ENCODE measurements at regions not wholly inside any gene's neighbourhood (a gene's known extent, or its start where the extent isn't known, plus 50 kb on each side); places are given as distances from the start of the nearest gene placed in this dataset.

GRCh38 chr13:42728507-42729180 is 52.7 kb upstream of the FAM216B start:
- Histone ChIP-seq H3K4me3 (ENCODE audit: control insufficient read depth in 1 of 2, extremely low read depth in 1 of 2, low read length in 1 of 2) (no peak overlapping the region), H3K36me3 (ENCODE audit: control insufficient read depth in 2 of 2, extremely low read depth in 1 of 2, insufficient read depth in 1 of 2, low read length in 1 of 2) (no peaks in the 10 kb centered on the region), H3K4me1 (ENCODE audit: control insufficient read depth in 1 of 2, extremely low read depth in 1 of 2, insufficient read depth in 2 of 2, low read length in 2 of 2) (no peaks in the 10 kb centered on the region), H3K27ac (ENCODE audit: low read length) (no peak overlapping the region), H3K9me3 (no peaks in the 10 kb centered on the region), H3K27me3 (replicated peaks in 1 of 2; ENCODE audit: control insufficient read depth in 2 of 2, extremely low read depth in 1 of 2, insufficient read depth in 2 of 2, low read length in 1 of 2) (no peaks in the 10 kb centered on the region)
- DNase-seq, result no peak
- WGBS (ENCODE audit: insufficient coverage), result 90% methylated on average over 2 of the region's 8 CpGs
- no peak for ATAC-seq (replicated peaks in 1 of 4)
- Mint-ChIP-seq H3K9me3 (peaks cover 2 to 6% (median 4%) of the 10 kb centered on the region in 3 donors), H3K4me1 (no peaks in the 10 kb centered on the region), H3K36me3 (no peaks in the 10 kb centered on the region), H3K27me3 (peaks cover 4 to 13% of the 10 kb centered on the region in 2 donors), H3K27ac (no peak overlapping the region), H3K4me3 (no peak overlapping the region)
- CTCF ChIA-PET, result no interaction called here
- POLR2A ChIA-PET, result no interaction called here

- Histone ChIP-seq H3K9me3 (no peaks in the 10 kb centered on the region), H3K4me3 (ENCODE audit: control insufficient read depth in 1 of 2, extremely low read depth in 1 of 2, low read length in 1 of 2) (no peak overlapping the region), H3K27me3 (replicated peaks in 1 of 2; ENCODE audit: control insufficient read depth in 2 of 2, extremely low read depth in 1 of 2, insufficient read depth in 2 of 2, low read length in 1 of 2) (no peaks in the 10 kb centered on the region), H3K36me3 (ENCODE audit: control insufficient read depth in 2 of 2, extremely low read depth in 1 of 2, insufficient read depth in 1 of 2, low read length in 1 of 2) (no peaks in the 10 kb centered on the region), H3K4me1 (ENCODE audit: control insufficient read depth in 1 of 2, extremely low read depth in 1 of 2, insufficient read depth in 2 of 2, low read length in 2 of 2) (no peaks in the 10 kb centered on the region), H3K27ac (ENCODE audit: low read length) (no peak overlapping the region)
- H3K27ac Mint-ChIP-seq, result no peak overlapping the region
- DNase-seq (no peak), ATAC-seq (replicated peaks in 1 of 4) (no peak)
- H3K36me3 Mint-ChIP-seq, result no peaks in the 10 kb centered on the region
- WGBS (ENCODE audit: insufficient coverage), result no CpG with 5 or more reads among the region's 1 CpG
- CTCF ChIA-PET, result no interaction called here
- no peak overlapping the region for H3K4me3 Mint-ChIP-seq
- peaks cover 2 to 6% (median 4%) of the 10 kb centered on the region in 3 donors for H3K9me3 Mint-ChIP-seq
- POLR2A ChIA-PET, result no interaction called here
- H3K4me1 Mint-ChIP-seq, result no peaks in the 10 kb centered on the region
- H3K27me3 Mint-ChIP-seq, result peaks cover 4 to 13% of the 10 kb centered on the region in 2 donors
These were observed 51.5 kb upstream of the FAM216B start for GRCh38 chr13:42729857-42730402.

All from T-cell (primary cell).